HG02973 (cell line): ENCODE measurements at regions not wholly inside any gene's neighbourhood (a gene's known extent, or its start where the extent isn't known, plus 50 kb on each side); places are given as distances from the start of the nearest gene placed in this dataset.

Source experiments
- ATAC-seq: cut with Tn5 transposase; IDR thresholded peaks from one replicate; pipeline ENCODE4 v1.9.1; 2021; ENCODE audit warnings: moderate library complexity; ENCODE audit not compliant: unreplicated experiment

DNA sequence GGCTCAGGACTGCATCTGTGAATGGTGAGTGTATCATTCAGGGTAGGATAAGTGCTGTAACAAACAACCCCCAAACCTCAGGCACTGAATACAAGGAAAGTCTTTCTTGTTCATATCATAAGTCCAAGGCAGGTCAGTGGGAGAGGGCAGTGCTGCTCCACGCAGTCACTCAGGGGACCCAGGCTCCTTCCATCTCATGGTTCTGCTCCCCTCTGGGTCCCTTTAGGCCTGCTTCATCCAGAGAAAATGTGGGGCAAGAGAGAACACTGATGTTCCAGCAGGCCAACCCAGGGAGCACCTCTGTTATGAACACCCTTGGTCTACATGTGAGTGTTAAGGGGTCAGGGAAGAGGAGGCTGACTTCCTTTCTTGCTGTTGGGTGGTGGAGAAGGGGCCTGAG lies 187.8 kb downstream of the CHST1 start:
- ATAC-seq = no peak

DNA sequence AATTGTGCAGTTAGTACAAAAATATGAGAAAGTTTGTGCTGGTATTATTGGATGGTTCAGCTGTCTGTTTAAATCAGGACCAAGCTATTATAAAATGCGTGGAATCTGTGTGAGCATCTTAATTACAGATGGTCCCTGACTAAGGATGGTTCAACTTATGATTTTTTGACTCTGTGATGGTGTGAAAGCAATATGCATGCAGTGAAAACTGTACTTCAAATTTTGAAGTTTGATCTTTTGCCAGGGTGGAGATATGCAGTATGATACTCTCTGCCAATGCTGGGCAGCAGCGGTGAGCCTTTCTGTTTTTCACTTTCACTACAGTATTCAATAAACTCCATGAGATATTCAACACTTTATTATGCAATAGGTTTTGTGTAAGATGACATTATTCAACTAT lies 189.3 kb downstream of the CHST1 start:
- no peak for ATAC-seq

DNA sequence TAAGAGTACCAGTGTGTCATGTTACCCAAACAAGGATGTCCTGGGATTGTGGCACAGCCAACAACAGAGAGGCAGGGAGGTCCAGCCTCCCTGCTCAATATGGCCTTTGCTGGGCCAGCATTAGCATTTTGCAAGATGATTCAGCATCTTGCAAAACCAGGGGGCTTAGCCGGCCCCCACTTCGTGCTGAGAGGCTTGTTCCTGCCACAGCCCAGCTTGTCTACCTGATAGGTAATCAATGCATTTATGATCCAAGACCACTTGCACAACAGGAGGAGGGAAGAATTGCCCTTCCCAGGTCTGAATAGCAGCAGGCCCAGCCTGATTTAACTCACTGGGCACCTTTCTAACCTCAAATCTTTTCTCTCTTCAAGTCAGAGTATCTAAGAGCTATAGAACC lies 189.0 kb upstream of the SYT13 start:
- ATAC-seq = no peak

DNA sequence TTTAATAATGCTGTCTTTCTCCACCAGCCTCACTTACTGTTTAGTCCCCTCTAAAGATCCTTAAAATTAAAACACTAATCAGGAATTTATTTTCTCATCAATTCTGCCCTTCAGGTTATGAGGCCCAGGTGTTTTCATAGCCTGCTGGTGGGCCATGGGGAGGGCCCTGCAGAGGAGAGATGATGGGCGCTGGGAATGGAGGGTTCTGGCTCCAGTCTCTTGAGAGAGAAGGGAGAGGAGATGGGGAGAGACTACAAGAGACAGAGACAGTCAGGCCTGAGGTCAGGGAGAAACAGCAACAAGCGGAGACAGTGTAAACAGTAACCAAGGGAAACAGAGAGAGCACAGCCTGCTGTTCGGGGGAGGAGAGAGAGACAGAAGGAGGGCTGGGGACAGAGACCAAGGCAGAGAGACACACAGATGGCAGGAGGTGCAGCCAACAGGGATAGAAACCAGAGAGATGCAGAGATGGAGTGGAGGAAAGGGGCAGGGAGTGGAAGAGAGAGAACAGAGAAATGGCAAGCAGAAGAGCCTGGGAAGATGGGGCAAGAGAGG lies 187.3 kb upstream of the SYT13 start:
- ATAC-seq = no peak

DNA sequence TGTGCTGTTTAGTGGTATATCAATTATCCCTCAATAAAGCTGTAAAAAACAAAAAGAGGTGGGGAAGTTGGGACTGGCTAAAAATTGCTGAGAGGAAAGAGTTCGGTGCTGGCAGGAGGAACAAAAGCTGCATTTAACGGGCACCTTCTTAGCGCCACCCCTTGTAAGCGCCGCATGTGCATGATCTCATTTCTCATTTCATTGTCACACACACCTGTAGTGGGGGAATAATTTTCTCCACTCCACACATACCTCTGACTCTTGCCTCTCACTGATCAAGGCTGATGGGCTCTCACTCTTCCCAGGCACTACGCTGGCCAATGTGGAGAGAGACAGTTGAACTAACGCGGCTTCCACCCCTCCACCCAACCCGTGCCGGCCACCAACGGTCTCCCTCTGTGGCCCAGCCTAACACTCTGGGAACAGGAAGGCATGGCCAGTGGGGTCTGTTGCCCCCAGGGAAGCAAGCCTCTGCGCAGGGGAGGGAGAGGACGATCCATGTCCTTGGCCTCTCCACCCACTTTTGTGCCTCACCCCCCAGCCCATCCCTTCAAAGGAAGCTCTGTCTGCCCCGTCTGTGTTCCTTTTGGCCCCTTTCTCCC lies 186.7 kb upstream of the SYT13 start:
- ATAC-seq = no peak

DNA sequence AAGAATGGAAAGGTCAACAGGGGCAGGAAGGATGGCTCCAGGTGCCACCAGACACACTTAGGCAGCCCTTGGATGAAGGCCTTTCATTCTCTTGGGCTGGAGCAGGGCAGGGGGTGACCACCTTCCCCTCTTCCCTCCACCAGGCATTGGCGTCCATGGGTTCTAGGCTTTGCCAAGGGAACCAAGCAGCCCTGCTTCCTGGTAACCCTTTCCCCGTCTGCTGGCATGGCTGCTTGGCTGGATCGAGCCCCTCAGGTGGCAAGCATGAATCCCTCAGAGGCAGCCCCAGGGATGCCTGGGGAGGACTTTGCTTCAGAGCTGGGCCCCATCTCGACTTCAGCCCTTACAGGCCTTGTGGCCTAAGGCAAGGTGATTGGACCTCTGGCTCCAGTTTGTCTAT lies 185.1 kb upstream of the SYT13 start:
- no peak for ATAC-seq

DNA sequence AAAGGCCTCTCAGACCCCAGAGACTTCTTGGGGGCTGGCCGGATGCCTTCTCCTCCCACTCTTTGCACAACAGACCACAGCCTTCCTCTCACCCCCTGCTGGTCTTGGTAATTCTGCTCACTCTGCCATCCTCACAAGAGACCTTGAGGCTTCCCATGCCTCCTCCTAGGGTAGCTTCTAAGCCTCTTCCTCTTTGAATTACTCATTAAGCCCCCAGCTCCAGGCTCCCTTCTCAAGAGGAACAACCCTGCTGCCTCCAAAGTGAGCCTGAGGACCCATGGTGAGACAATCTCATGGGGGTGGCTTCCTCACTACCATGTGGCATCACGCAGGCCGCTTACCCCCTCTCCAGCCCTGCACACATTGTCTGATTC lies 184.6 kb upstream of the SYT13 start:
- ATAC-seq = no peak

DNA sequence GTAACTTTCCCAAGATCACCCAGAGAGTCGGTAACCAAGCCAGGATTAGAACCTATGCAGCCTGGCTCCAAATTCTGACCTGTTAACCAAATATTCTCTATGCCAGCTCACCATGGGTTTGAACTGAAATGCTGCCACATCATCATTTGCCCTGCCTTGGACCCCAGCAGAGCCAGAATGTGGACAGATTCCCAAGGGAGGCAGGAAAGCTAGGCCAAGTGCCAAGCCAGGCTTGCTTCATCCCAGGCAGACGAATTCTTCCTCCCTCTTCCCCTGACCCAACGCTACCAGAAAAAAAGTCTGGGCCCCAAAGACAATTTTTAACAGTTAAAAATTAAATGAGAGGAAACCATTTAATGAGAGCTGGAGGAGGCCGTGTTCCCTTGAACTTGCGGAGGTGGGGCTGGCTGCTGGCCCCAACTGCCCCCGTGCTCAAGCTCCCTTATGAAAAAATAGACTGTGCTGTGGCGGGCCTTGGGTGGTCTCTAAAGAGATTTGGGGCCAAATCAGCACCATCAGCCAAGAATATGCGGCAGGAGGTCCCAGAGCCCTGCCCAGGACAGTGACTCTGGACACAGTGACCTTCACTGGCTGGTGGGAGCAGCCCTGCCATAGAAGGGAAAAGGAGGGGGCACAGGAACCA lies 184.1 kb upstream of the SYT13 start:
- no peak for ATAC-seq

DNA sequence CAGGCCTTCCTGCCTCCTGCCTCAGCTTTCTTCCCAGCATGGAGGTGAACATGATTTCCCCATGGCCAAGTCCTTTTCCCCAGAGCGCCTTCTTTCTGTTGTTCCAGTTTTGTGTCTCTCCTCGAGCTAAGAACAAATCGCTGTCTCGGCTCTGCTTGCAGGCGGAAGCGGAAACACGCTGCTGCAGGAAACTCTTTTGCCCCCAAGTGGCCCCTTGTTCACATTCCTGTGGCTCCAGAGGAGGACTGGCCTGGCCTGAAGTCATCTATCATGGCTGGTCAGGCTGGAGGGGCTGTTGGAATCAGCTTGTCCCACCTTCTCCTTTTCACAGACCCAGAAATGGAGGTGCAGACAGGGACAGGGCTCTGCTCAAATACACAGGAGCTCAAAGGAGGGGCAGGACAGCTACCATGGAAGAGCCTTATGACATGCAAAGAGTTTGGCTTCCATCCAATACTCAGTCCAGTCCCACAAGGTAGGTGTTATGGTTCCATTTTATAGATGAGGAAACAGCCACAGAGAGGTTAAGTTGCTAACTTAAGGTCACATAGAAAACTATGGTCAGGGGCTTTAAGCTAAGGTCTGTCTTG lies 182.2 kb upstream of the SYT13 start:
- ATAC-seq = no peak

DNA sequence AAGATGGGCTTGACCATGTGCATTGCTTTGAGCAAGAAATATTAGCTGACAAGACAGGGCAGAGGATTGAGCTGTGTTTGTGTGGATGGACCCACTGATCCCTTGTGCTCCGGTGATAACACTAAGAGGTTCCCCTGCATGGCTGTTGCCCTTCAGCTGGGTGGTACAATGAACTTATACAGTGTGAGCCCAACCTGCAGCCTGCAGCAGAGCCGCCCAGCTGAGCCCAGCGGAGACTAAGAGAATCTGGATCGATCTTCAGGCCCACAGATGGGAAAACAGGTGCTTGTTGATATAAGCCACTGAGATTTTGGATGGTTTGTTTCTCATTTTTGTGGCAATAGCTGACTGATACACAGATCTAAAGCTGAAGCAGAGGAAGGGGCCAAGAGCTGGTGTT lies 177.4 kb upstream of the SYT13 start:
- ATAC-seq = no peak

DNA sequence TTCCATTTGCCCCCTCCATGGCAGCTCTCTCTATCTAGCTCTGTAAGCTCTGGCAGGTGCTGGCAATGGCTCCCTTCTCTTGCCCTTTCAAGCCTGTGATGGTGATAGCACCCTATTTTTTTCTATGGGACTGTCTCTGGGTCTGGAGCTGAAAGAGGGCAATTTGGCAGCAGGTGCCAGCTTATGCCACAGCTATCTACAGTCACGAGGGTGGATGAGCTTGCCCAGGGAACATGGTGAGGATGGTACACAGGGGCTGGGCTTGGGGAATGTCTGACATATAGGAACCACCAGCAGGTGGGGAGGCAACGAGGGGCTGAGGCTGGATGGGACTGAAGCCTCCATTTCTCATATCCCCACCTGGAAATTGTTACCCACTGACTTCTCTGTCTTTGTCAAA lies 175.4 kb upstream of the SYT13 start:
- no peak for ATAC-seq

DNA sequence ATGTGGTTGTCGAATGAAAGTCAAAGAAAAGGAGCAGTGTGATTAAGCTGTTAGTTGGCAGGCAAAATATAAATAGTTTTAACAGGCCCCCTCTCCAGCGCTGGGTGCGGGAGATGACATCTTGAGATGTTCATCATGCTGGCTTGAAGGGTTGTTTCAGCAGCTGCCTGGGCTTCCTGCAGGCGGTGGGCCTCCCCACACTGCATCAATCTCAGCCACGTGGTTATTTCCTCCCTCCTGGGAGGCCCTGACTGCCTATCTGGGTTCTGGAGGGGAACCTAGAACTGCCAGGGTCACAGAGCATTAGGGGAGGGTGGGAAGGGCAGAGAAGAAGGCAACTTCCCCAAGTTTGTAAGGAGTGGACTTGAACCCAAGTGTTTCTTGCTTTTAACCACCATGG lies 173.3 kb upstream of the SYT13 start:
- ATAC-seq = no peak

DNA sequence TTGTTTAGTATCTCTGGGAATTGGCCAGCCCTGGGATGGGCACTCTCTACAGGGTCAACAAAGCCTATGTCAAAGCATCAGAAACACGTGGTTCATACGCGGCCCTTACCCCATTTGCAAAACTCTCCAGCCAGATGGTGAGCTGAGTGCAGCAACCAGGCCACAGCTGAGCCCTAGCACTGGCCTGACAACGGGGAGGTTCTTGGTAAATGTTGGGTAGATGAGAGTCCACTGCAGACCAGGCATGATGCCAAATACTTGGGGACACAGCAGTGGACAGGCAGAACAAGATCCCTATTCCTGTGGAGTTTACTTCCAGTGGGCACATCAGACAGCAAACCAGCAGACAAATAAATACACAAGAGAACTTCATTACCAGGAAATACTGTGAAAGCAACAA lies 172.1 kb upstream of the SYT13 start:
- no peak for ATAC-seq

DNA sequence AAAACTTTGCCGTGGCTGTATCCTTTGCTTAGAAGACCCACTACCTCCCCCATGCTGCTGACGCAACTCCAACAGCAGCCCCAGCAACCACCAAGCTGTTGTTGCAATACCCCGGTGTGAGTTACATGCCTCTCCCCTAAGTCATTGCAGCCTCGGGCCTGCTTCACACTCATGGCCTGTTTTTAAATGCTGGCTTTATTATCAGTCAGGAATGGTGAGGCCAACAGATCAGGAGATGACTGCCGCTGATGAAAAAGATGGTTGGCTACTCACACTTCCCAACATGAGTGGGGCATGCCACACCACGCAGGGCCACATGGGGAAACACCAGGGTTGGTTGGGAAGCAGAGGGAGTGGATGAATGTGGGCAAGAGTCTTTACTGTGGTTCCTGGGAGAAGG lies 171.5 kb upstream of the SYT13 start:
- no peak for ATAC-seq

DNA sequence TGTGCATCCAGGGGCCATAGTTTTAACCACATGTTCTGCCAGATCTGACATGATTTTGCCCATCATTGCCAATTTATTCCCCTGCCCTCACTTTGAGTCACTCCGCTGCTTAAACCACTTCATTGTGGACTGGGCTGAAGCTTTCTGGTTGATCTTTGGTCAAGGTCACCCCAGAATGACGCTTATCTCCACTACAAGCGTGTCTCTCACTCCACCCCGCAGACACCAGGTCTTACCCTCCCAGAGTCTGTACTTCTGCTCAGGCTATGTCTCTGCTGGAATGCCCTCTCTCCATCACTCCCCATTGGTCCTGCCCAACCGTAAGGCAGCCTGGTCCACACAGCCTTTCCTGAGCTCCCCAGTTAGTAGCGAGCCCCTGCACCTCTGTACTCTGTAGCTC lies 170.5 kb upstream of the SYT13 start:
- no peak for ATAC-seq

DNA sequence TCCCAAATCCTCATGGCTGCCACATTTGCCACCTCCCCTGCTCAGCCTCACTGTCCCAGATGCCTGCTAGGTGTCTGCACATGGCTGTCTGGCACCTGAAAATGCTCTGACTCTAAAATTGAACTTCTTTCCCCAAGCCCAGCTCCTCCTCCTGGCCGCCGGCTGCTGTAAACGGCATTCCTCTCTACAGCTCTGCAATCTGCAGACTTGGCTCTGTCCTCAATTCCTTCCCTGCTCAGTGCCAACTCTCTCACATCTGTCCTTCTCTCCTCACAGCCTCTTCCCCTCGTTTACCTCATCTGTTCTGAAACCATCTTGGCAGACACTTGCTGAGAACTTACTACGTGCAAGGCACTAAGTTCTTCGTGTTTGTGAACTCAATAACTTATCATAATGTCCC lies 169.4 kb upstream of the SYT13 start:
- ATAC-seq = no peak

DNA sequence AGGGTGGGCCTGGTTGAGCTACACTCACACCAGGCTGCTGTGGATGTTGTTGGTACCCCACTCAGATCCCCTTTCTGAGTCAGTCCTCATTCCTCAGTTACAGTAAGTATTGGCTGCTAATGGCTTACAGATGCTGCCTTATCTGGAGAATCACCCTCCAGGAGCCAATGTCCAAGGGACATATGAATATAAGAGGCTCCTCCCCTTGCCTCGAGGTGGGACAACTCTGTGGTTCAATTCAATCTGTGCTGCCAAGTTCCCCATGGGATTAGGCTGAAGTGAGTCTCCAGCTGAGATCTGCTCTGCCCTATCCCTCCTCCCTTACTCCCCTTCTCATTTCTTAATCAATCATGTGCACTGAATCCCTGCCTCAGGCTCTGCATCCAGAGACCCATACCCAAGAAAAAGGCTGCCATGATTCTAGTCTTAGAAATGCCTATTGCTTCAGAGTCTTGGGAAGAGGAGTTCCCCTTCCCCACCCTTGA lies 168.8 kb upstream of the SYT13 start:
- no peak for ATAC-seq

DNA sequence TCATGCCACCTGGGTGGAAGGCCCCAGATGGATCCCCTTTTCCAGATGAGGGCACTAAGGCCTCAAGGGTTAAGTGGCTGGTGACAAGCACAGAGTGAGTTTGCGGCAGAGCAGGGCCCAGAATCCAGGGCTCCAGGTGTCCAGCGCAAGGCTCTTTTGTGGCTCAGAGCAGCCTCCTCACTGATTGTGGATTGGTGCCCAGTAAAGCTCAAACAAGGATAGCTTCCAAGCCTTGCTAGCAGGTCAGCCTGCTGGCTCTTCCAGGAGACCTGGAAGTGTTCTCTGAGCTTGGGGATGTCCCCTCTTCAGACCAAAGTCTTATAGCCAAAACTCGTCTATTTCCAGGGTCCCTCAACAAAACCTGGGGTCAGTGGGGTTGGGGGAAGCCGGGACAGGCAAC lies 167.6 kb upstream of the SYT13 start:
- no peak for ATAC-seq

DNA sequence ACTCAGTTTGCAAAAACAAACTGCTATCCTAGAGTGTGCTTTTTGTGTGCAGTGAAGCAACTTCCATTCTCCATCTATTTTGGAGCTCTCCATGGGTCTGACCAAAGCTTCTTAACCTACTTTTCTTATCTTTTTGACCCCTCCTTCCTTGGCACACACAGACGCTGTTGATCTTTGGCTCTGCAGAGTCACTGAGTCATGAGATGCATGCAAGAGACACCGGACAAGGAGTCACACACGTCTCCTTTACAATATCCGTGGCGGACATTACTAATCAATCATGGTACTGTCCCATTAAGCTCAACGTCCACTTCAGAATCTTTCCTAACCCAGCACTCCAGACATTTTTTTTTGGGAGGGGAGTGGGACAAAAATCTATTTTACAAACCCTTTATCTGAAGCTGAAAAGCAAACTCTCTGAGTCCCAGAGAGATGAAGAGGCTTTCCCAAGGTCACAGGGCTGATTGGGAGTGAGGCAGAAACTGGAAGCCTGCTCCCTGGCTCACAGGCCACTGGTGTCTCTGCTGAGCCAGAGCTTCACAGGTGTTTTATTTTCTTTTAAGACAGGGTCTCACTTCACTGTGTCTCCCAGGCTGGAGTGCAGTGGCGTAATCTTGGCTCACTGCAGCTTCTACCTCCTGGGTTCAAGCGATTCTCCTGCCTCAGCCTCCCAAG lies 165.8 kb upstream of the SYT13 start:
- ATAC-seq = no peak

DNA sequence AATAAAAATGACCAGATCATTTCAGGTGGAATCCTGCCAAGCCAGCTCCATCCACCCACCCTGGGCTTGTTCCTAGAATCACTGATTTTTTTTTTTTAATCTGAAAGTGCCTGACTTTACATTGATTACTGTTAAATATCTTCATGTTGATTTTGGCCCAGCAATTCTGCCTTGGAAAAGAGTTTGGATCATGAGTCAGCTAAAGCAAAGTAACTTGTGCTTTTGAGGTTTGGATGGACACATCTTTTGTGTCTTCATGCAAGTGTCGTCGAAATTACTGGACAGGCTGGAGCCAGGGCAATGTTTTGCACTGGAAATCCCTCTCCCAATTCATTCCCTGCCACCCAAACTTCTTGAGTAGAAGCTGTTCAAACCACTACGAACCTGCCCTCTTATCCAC lies 164.0 kb upstream of the SYT13 start:
- ATAC-seq = no peak

DNA sequence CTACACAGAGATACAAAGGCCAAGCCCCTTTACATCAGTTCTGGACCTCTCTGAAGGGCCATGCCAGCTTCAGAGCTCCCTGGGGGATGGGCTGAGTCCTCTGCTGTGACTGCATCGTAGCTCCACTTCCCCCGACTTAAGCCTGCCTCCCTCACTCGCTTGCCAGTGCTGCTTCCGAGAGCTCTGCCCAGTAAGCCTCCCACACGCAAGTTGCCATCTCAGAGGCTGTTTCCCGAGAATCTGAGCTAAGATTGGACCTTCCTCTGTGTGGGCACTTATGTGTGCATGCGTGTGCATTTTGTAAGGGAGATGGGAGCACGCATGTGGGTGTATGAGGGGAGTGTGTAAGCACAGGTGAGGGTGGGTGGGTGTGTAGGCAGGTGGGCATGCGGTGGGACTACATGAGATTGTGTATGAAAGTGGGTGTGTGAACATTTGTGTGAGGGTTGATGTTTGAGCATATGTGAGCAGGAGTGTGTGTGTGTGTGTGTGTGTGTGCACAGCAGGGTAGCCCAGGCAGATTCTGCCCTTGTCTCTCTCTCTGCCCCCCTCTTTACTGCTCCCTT lies 163.0 kb upstream of the SYT13 start:
- no peak for ATAC-seq

DNA sequence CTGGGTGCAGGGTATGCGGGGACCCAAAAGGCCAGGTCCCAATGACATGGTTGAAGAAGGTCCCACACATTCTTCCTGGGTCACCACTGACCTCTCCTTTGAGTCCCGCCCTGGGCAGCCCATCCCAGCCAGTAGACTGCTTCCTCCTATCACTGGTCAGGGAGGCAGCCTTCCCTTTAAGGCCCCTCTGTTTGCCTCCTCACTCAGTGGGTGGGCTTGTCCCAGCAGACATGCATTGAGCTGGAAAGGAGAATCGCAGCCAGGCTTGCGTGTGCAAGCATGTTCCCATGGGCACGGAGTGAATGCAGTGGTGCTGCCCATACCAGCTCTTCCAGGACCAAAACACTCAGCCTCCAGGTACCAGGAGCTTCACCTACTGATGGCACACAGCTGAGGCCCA lies 162.4 kb upstream of the SYT13 start:
- ATAC-seq = no peak
